ENCODE measurements at regions not wholly inside any gene's neighbourhood (a gene's known extent, or its start where the extent isn't known, plus 50 kb on each side); places are given as distances from the start of the nearest gene placed in this dataset.

GRCh38 chr6:6376845-6377244, 56.4 kb upstream of the F13A1 start:
- DNase-seq (ENCODE audit: low spot score) = no peak

DNA sequence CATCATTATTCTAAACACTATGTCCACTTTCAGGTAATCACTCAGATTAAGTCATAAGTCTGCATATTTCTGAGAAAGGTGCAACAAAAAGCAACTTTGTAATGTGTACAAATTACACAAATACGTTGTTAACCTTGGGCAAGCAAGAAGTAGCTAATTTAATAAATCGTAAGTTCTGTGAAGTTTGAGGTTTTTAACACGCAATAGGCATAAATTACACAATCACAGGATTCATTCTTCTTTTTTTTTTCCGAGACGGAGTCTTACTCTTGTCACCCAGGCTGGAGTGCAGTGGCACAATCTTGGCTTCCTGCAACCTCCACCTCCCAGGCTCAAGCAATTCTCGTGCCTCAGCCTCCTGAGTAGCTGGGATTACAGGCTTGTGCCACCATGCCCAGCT, 57.2 kb upstream of the F13A1 start:
- DNase-seq (ENCODE audit: low spot score) = no peak

- no peak for DNase-seq (ENCODE audit: low spot score)
Measured at GRCh38 chr6:6379573-6379972, 59.1 kb upstream of the F13A1 start.

- no peak for DNase-seq (ENCODE audit: low spot score)
Measured at GRCh38 chr6:6384520-6384919, 64.1 kb upstream of the F13A1 start.

DNA sequence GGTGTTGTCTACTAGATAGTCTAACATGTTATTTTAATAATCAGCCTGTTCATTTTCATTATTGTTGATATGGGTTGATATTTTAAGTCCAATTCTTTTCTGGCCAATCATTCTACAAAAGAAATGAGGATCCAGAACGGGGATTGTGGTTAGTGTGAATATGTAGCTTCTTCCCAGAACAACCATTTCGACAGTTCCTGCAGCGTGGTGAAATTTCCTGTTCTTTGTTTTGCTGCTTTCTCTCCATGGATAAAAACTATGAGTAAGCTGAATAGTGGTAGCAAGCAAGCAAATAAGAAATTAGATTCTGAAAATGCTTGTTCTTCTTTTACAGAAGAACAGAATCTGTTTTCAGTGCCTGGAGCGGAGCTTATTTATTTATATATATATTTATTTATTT, 65.5 kb upstream of the F13A1 start:
- no peak for DNase-seq (ENCODE audit: low spot score)

DNA sequence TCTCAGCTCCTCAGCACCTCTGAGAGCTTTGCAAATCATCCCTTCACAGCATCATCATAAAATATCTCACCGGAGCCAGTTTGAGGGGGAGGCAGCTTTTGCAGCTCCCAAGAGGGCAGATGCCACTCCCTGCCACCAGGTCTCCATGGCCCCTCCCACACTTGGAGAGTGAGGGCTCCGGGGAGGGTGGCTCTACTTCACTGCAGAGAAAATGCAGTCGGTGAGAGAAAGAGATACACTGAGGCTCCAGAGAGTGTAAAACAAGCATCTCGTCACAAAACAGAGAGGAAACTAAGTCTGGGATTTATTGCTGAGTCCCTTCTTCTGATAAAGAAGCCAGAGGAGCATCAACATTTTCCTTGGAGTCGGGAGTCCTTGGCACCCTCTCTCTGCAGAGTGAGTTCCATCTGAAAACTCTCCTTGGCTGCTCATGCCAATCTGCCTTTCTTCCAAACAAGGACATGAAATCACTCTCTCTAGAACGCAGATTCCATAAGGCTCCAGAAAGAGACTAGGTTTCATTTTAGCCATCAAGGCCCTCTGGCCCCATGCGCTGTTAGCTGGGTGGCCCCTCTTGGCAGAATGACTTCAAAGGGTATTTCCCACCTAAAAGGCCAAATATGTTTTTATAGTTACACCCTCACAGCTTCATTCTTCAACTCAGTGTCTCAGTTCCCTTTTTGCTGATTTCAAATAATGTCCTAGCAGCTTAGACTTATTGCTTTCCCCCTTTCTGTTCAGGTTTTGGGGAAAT, 70.6 kb upstream of the F13A1 start:
- no peak for DNase-seq (ENCODE audit: low spot score)

GRCh38 chr6:6392214-6393068, 72.0 kb upstream of the F13A1 start:
- no peak for DNase-seq (ENCODE audit: low spot score)

- no peak for DNase-seq (ENCODE audit: low spot score)
Measured at GRCh38 chr6:6393069-6393529, 72.6 kb upstream of the F13A1 start.

DNA sequence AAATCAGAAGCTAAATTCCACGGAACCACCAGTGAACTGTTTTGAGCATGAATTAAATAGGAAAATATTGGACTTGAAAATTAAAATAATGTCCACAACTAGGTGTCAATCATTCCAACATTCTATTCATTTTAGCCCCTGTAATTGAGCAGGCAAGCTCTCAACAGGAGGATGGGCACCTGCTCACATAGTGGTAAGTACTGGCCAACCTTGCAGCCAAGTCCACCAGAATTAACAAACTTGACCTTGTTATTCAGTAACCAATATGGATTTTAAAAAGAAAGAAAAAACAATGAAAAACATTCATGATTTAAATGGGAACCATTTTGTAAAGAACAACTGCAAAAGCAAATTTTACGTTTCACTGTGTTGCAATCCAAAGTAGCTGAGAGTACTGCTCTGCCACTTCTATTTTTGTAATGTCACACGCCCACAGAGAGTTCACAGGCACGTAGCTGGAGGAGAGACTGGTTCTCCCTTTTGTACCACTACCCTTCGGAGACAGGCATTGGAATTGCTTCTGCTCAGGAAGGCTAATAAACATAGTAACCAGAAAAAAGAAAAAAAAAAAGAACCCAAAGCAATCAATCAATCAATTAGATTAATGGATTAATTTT, 75.2 kb upstream of the F13A1 start:
- DNase-seq (ENCODE audit: low spot score) = no peak

DNA sequence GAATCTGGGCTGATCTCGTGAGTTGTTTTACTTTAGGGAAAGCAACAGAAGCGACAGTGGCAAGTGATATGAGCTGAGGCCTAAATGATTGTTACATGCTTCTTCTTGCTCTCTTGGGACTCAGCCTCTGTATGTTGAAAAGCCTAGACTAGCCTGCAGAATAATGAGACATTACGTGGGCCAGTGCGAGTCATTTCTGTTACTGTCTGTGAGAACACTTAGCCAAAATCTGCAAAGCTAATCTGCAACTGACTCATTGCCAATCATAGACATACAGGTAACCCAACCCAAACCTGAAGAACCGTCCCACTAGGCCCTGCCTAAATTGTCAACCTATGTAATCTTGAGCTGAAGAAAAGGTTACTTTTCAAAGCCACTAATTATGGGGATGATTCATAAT, 77.4 kb upstream of the F13A1 start:
- DNase-seq (ENCODE audit: low spot score) = no peak

DNA sequence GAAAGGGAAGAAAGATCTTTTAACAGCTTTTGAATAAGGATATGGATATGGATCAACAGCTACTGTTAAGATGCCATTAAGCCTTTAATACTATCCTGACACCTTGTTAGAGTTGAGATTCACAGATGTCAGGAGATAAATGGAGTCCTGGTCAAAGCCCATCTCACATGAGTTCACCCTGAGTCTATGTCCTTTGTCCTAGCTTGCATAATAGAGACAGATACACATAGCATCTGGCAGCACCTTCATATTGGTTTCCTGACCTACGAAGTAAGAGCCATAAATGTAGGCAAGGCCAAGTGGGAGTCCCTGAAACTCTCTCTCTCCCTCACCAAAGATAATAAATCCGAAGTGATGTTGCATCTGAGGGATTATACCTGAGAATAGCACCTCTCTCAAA, 79.1 kb upstream of the F13A1 start:
- no peak for DNase-seq (ENCODE audit: low spot score)

- no peak for DNase-seq (ENCODE audit: low spot score)
Measured at GRCh38 chr6:6401401-6401800, 80.9 kb upstream of the F13A1 start.

DNA sequence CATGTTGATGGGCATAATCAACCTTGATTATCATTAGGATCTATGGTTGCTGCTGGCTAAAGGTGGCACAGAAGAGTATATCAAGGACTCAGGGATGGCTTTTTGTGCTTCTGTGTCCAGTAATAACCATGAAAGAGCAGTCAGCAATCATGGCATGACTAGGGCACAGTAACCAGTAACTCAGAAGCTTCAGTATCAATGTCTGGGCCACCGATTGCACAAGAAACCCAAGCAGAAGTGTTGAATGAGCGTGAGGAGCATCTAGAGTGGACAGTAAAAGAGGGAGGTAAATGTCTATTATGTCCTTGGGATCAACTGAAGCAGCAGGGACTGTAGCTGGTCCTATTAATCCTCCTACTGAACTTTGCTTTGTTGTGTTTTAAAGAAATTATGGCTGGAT, 81.5 kb upstream of the F13A1 start:
- DNase-seq (ENCODE audit: low spot score) = no peak

- DNase-seq (ENCODE audit: low spot score) = no peak
Measured at GRCh38 chr6:6402591-6402990, 82.1 kb upstream of the F13A1 start.

DNA sequence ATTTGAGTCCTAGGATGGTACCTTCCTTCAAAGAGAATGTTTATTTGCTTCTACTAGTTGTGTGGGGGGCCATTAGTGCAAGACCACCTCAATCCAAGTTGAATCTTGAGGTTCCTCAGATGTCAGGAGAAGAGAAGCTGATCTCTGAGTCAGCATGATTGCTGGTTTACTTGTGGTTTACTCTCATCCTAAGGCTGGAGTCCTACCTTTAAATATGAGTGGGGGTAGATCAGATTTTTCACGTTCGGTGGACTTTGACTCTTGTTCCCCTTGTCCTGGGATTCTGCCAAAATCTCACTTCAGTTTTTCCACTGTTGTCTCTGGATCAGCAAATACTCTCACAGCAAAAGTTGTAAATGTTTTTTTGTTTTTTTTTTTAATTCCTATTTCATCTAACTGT, 84.6 kb upstream of the F13A1 start:
- no peak for DNase-seq (ENCODE audit: low spot score)

DNA sequence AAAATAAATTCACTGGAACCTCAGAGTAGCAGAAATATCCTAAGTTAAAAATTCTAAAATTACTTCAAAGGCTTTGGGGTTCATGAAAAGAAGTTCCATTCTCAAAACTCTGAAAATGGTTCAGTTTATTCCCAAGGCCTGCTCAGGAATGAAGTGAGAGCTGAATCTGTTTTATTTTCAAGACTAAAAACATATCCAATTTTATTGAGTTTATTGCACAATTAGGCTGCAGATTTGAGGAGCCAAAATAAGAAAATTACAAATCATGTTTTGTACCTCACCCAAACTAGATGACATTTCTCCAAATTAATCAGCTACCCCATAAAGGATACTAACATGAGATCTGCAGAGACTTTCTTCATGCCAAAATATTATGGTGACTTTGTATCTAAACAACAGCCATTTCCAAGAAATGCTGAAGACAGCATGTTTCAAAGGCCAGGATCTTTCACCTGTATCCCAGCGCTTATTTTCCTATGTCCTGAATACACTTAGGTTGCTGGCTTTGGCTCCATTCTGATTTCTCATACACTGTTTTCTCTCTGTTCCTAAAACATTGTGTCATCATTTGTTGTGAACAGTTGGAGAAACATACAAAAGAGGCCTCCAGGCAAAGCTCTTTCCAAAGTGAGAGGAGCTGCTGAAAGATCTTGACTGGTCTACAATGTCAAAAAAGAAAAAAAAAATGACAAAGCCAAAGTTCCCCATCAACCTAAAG, 85.7 kb upstream of the F13A1 start:
- no peak for DNase-seq (ENCODE audit: low spot score)

GRCh38 chr6:6406715-6407070, 86.2 kb upstream of the F13A1 start:
- DNase-seq (ENCODE audit: low spot score) = no peak

DNA sequence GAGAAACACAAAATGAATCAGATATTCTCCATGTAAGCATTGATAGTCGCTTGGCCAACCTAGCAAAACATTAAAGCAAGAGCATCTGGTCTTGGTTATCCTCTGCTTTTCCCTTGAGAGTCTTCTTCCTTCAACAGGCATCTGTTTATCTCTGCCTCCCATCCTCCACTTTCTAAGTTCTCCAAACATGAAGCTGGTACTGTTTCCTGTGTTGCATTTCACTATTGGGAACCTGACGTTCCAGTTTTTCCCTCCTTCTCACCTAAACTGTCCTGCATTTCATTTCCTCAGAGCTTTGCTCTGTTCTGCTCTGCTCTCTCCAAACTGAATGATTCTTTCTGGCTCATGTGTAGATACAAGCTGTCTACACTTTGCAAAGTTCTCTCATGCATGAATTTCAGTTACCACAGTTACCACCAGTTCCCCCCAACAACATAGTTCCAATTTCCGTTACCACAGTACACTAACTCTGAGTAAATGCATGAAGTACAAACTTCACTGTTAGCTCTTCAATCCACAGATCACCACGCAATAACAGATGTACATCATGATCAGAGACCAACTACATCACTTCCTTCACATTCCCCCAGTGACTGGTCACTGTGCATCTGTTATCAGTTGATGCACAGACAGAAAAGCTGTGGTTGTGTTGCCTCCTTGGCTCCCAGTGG, 86.7 kb upstream of the F13A1 start:
- no peak for DNase-seq (ENCODE audit: low spot score)

DNA sequence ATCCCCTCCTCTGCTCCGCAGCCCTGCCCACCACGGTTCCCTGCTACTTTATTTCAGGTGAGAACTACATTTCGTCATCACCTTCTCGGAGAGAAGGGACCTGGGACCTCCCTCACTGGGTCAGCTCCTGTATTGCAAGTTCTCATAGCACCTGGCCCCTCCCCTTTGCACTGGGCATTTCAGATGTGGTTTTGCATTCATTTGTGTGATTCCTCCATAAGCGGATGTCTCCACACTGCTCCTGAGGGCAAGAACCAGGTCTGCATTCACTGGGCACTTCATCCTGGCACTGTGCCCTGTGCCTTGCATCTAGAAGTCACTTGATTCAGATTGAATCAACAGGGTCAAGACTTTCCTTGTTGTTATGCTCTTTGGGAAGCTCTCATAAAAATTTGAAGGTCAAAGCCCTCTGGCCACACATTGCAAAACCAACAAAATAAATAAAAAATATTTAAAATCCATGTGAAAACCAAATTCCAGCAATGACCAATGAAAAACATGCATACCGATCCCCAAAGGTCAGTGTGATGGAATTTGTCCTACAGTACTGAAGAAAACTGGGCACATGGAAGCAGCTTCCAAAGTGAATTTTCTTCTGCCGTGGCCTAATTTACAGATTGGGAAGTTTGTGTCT, 89.1 kb upstream of the F13A1 start:
- DNase-seq (ENCODE audit: low spot score) = no peak

- DNase-seq (ENCODE audit: low spot score) = no peak
Measured at GRCh38 chr6:6411115-6411514, 90.7 kb upstream of the F13A1 start.

GRCh38 chr6:6412221-6412620, 91.8 kb upstream of the F13A1 start:
- DNase-seq (ENCODE audit: low spot score) = no peak

All from mucosa of gallbladder (tissue), 1 donor.